K562 (cell line): ENCODE measurements at regions not wholly inside any gene's neighbourhood (a gene's known extent, or its start where the extent isn't known, plus 50 kb on each side); places are given as distances from the start of the nearest gene placed in this dataset.

ENCODE experiments used
- BRD9 ChIP-seq: fragments of 450-650 bp; IDR thresholded peaks from 2 replicates; pipeline ENCODE4 v1.6.1; 2018; ENCODE audit warnings: low read depth; ENCODE audit not compliant: partially characterized antibody
- C11orf30 ChIP-seq: fragments of 450-650 bp; IDR thresholded peaks from 2 replicates; pipeline ENCODE4 v1.6.1; 2016; ENCODE audit warnings: low read depth, mild to moderate bottlenecking
- CHAMP1 ChIP-seq: fragments of 450-650 bp; IDR thresholded peaks from 2 replicates; pipeline ENCODE4 v1.6.1; 2016; ENCODE audit warnings: mild to moderate bottlenecking
- HIVEP1 ChIP-seq: fragments of 250-450 bp; sonication (Bioruptor Pico); IDR thresholded peaks from 2 replicates; pipeline ENCODE4 v1.4.0; 2020; ENCODE audit warnings: mild to moderate bottlenecking
- KAT7 ChIP-seq: sonication (generic); formaldehyde crosslinking; IDR thresholded peaks from 2 replicates; pipeline ENCODE4 v1.8.0; 2022; ENCODE audit warnings: missing genetic modification reagents, mild to moderate bottlenecking, borderline replicate concordance
- KLF10 ChIP-seq: fragments of 250-450 bp; sonication (Bioruptor Pico); IDR thresholded peaks from 2 replicates; pipeline ENCODE4 v1.6.1; 2021; ENCODE audit warnings: matching md5 sums
- MAX ChIP-seq: sonication (generic); formaldehyde crosslinking; IDR thresholded peaks from 2 replicates; pipeline ENCODE4 v1.9.0; 2022; ENCODE audit warnings: mild to moderate bottlenecking, missing genetic modification reagents
- MECOM ChIP-seq: fragments of 250-450 bp; sonication (Bioruptor Pico); IDR thresholded peaks from 2 replicates; pipeline ENCODE4 v1.8.0; 2022; ENCODE audit warnings: inconsistent platforms
- MNT ChIP-seq, 2 experiments: fragments of 450-650 bp; conservative IDR thresholded peaks; 2 replicates each; pipeline ENCODE4 v1.6.1; 2017; ENCODE audit warnings: mild to moderate bottlenecking in 2 of 2, moderate library complexity in 2 of 2
- NFIC ChIP-seq: fragments of 450-650 bp; IDR thresholded peaks from 2 replicates; pipeline ENCODE4 v1.6.1; 2017; ENCODE audit warnings: mild to moderate bottlenecking, inconsistent platforms
- PBX2 ChIP-seq, 2 experiments: IDR thresholded peaks in 1 of 2; conservative IDR thresholded peaks in 1 of 2; 2 replicates each; pipeline ENCODE4 v1.6.1; 2016; ENCODE audit warnings: low read depth in 2 of 2, mild to moderate bottlenecking in 1 of 2, missing compliant biosample characterization in 1 of 2, missing genetic modification characterization in 1 of 2, moderate library complexity in 1 of 2
- POLR2A ChIP-seq: fragments of 450-650 bp; conservative IDR thresholded peaks from 2 replicates; pipeline ENCODE4 v1.6.1; 2016
- TSHZ1 ChIP-seq: fragments of 250-450 bp; sonication (Bioruptor Pico); IDR thresholded peaks from 2 replicates; pipeline ENCODE4 v1.4.0; 2020; ENCODE audit warnings: mild to moderate bottlenecking, moderate library complexity
- ZBTB2 ChIP-seq: fragments of 450-650 bp; IDR thresholded peaks from 2 replicates; pipeline ENCODE4 v1.6.1; 2016; ENCODE audit warnings: antibody characterized with exemption
- ZNF41 ChIP-seq: fragments of 250-450 bp; sonication (Bioruptor Pico); conservative IDR thresholded peaks from 2 replicates; pipeline ENCODE4 v1.4.0; 2020; ENCODE audit warnings: mild to moderate bottlenecking
- ZNF584 ChIP-seq: fragments of 200-800 bp; sonication (Bioruptor generic); IDR thresholded peaks from 2 replicates; pipeline ENCODE4 v1.6.1; 2016; ENCODE audit warnings: low read depth, mild to moderate bottlenecking, missing genetic modification characterization, missing compliant biosample characterization

- TF ChIP-seq MAX (CRISPR knock-in tag) (no peak), MECOM (peak; percentile 78), CHAMP1 (peak; percentile 26; the same call in 1 of the 2 replicates), HIVEP1 (CRISPR knock-in tag) (peak; percentile 90), POLR2A (peak; percentile 64; the same call in 1 of the 2 replicates), ZNF584 (CRISPR knock-in tag) (0 out of 2 replicates have a peak, but pooled peaks have one; percentile 49), NFIC (0 out of 2 replicates have a peak, but pooled peaks have one; percentile 8), C11orf30 (peak; percentile 60), KLF10 (CRISPR knock-in tag) (0 out of 2 replicates have a peak, but pooled peaks have one; percentile 47), ZBTB2 (peak; percentile 84), MNT (conservative IDR thresholded peaks at IDR 0.05) (no peak), KAT7 (no peak), ZNF41 (CRISPR knock-in tag) (peak; percentile 65; the same call in 1 of the 2 replicates), TSHZ1 (CRISPR knock-in tag) (peak; percentile 66; the same call in 1 of the 2 replicates), BRD9 (peak; percentile 63), PBX2 (CRISPR knock-in tag; IDR thresholded peaks at IDR 0.05; ENCODE audit: low read depth) (no peak), PBX2 (tag; conservative IDR thresholded peaks at IDR 0.05; ENCODE audit: low read depth) (0 out of 2 replicates have a peak, but pooled peaks have one; percentile 46)
These were observed 892.1 kb upstream of the INTU start (continued) for GRCh38 chr4:126740687-126741086.
